Skeletal muscle satellite cell (primary cell): ENCODE measurements at regions not wholly inside any gene's neighbourhood (a gene's known extent, or its start where the extent isn't known, plus 50 kb on each side); places are given as distances from the start of the nearest gene placed in this dataset.
"Not testable (repeated sequence)": the region's sequence is repeated elsewhere in the genome, so short reads cannot be mapped to it uniquely, and the experiment has no call there.

Experiments
- H3K27me3 ChIP-seq: 2 replicates; pipeline ENCODE4 v1.7.0; 2013; ENCODE audit warnings: low read length; ENCODE audit not compliant: control insufficient read depth, insufficient read depth
- H3K36me3 ChIP-seq: 2 replicates; pipeline ENCODE4 v1.7.0; 2013; ENCODE audit warnings: mild to moderate bottlenecking, control low read depth, low read length; ENCODE audit not compliant: insufficient read depth
- H3K4me1 ChIP-seq: 2 replicates; pipeline ENCODE4 v1.7.0; 2013; ENCODE audit warnings: low read length; ENCODE audit not compliant: control insufficient read depth, insufficient read depth
- H3K4me2 ChIP-seq: 2 replicates; pipeline ENCODE4 v1.7.0; 2013; ENCODE audit warnings: mild to moderate bottlenecking, low read length
- H3K4me3 ChIP-seq: 2 replicates; pipeline ENCODE4 v1.7.0; 2013; ENCODE audit warnings: low read length
- H3K9ac ChIP-seq: 2 replicates; pipeline ENCODE4 v1.7.0; 2013; ENCODE audit warnings: mild to moderate bottlenecking, low read depth, low read length, moderate library complexity
- H3K9me3 ChIP-seq: replicated peaks from 2 replicates; pipeline ENCODE4 v1.7.0; 2013; ENCODE audit warnings: mild to moderate bottlenecking, control low read depth, low read length

GRCh38 chr12:58413794-58414193, 472.4 kb downstream of the ATP23 start:
- Histone ChIP-seq H3K36me3 (no peaks in the 10 kb centered on the region), H3K27me3 (no peaks in the 10 kb centered on the region), H3K9me3 (no peaks in the 10 kb centered on the region), H3K4me1 (peaks cover 34% of the 10 kb centered on the region), H3K9ac (peak overlapping the region; percentile 39), H3K4me2 (peak overlapping the region; percentile 12), H3K4me3 (no peak overlapping the region)

DNA sequence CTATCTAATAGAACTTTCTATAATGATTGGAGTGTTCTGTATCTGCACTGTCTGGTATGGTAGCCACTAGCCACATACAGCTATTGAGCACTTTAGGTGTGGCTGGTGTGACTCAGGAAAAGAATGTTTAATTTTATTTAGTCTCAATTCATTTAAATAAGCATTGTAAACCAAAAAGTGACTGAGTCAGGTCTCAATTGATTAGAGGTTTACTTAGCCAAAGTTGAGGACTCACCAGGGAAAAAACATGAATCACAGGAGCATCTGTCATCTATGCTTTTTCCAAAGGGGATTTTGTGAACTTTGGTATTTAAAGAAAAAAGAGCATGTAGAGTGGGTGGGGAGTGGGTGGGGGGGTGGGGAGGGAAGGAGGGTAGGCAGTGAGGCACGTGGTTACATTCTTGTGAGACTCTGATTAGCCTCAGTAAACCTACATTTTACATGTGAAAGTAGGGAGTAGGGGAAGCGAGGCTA, 473.1 kb downstream of the ATP23 start:
- H3K36me3 ChIP-seq = no peaks in the 10 kb centered on the region
- peak overlapping the region; percentile 12 for H3K4me2 ChIP-seq
- H3K9me3 ChIP-seq = no peaks in the 10 kb centered on the region
- peaks cover 34% of the 10 kb centered on the region for H3K4me1 ChIP-seq
- no peaks in the 10 kb centered on the region for H3K27me3 ChIP-seq
- no peak overlapping the region for H3K9ac ChIP-seq
- no peak overlapping the region for H3K4me3 ChIP-seq

- no peak overlapping the region for H3K4me3 ChIP-seq
- H3K36me3 ChIP-seq = no peaks in the 10 kb centered on the region
- H3K4me1 ChIP-seq = peaks cover 34% of the 10 kb centered on the region
- H3K27me3 ChIP-seq = no peaks in the 10 kb centered on the region
- H3K4me2 ChIP-seq = no peak overlapping the region
- H3K9me3 ChIP-seq = no peaks in the 10 kb centered on the region
- H3K9ac ChIP-seq = peak overlapping the region; percentile 12
Observed at GRCh38 chr12:58415716-58416115, 474.3 kb downstream of the ATP23 start.

DNA sequence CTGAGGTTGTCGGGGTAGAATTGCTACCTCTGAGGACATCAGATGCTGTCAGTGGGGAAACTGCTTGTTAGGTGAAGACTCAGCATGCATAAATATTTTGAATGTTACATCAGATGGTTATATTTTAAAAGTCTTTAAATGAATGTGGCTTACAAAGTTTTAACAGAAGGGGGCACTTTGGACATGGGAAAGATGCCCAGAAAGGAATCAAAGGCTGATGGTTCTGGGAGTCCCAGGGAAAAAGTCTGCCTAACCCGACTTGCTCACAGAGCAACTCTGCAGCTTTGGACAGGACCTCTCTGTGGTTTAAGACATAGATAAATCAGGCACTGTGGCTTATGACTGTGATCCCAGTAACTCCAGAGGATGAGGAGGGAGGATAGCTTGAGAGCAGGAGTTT, 474.9 kb downstream of the ATP23 start:
- Histone ChIP-seq H3K4me3 (no peak overlapping the region), H3K27me3 (no peaks in the 10 kb centered on the region), H3K4me1 (peaks cover 34% of the 10 kb centered on the region), H3K9ac (peak overlapping the region; percentile 12), H3K36me3 (no peaks in the 10 kb centered on the region), H3K9me3 (no peaks in the 10 kb centered on the region), H3K4me2 (no peak overlapping the region)

- Histone ChIP-seq H3K4me1 (peaks cover 29% of the 10 kb centered on the region), H3K9me3 (no peaks in the 10 kb centered on the region), H3K36me3 (no peaks in the 10 kb centered on the region), H3K27me3 (no peaks in the 10 kb centered on the region), H3K4me3 (no peak overlapping the region), H3K4me2 (no peak overlapping the region), H3K9ac (no peak overlapping the region)
Observed at GRCh38 chr12:58419196-58419760, 477.9 kb downstream of the ATP23 start.

DNA sequence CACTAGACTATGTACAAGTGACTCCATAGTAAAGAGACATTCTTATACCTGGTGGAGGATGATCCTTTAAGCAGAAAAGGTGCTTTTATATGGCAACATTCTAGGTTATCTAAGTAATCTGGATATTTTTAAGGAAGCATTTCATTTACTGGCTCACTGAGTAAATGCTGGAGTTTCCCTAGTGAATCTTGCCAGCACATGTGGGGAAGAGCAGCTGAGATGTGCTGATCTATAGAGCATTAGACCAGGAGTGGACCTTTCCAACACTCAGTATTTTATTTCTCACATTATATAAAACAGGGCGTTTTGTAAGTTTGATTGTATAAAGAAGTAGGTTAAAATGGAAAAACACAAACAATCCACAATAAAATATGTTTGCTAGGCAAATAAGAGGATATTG, 478.5 kb downstream of the ATP23 start:
- Histone ChIP-seq H3K27me3 (no peaks in the 10 kb centered on the region), H3K4me2 (no peak overlapping the region), H3K36me3 (no peaks in the 10 kb centered on the region), H3K9me3 (no peaks in the 10 kb centered on the region), H3K4me1 (peaks cover 29% of the 10 kb centered on the region), H3K4me3 (no peak overlapping the region), H3K9ac (no peak overlapping the region)

GRCh38 chr12:58420503-58420902, 479.1 kb downstream of the ATP23 start:
- Histone ChIP-seq H3K4me3 (no peak overlapping the region), H3K9ac (no peak overlapping the region), H3K36me3 (no peaks in the 10 kb centered on the region), H3K4me1 (peaks cover 28% of the 10 kb centered on the region), H3K27me3 (no peaks in the 10 kb centered on the region), H3K4me2 (no peak overlapping the region), H3K9me3 (no peaks in the 10 kb centered on the region)

DNA sequence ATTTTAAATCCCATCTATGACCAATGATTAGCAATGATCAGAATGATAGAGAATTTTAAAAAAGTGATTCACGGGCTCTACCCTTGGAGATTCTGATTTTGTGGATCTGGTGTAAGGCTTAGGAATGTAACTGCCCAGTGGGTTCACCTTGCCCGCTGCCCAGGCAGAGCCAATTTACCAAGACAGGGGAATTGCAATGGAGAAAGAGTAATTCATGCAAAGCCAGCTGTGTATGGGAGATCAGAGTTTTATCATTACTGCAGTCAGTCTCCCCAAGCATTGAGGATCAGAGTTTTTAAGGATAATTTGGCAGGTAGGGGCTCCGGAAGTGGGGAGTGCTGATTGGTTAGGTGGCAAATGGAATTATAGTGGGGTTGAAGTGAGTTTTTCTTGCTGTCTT, 480.6 kb downstream of the ATP23 start:
- Histone ChIP-seq H3K36me3 (no peaks in the 10 kb centered on the region), H3K9me3 (no peaks in the 10 kb centered on the region), H3K4me3 (no peak overlapping the region), H3K4me1 (peaks cover 29% of the 10 kb centered on the region), H3K27me3 (no peaks in the 10 kb centered on the region), H3K9ac (no peak overlapping the region), H3K4me2 (no peak overlapping the region)

DNA sequence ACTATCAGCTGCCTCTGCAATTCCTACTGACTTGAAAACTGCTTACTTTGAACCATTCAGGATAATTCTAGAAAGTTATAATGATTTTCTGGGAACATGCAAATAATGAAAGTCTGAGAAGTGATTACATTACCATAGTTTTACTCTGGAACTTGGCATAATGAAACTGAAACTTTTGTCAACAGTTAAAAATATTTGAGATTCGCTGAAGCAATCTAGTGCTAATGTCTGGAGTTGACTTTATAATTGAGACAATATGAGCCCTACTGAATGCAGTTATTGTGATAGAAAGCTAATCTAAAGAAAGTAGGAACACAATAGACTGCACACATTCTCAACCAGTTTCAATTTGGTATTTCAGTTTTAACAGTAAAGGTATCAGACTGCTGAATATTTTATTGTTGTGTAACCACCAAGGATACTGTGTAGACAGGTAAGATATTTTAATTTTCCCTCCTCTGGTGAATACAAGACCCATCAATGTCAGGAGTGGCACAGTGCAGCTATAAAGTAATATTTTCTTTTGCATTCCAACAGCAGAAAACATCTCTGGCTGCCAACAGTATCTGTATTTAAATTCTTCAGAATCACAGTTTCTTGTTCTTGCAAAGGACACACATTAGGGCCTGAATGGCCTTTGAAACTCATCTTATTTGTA, 483.5 kb downstream of the ATP23 start:
- Histone ChIP-seq H3K27me3 (no peaks in the 10 kb centered on the region), H3K9ac (peak overlapping the region; percentile 61), H3K4me1 (peaks cover 29% of the 10 kb centered on the region), H3K4me2 (peak overlapping the region; percentile 68), H3K4me3 (peak overlapping the region; percentile 10), H3K36me3 (no peaks in the 10 kb centered on the region), H3K9me3 (no peaks in the 10 kb centered on the region)

- no peaks in the 10 kb centered on the region for H3K36me3 ChIP-seq
- H3K9me3 ChIP-seq = no peaks in the 10 kb centered on the region
- peak overlapping the region; percentile 61 for H3K9ac ChIP-seq
- H3K27me3 ChIP-seq = no peaks in the 10 kb centered on the region
- peaks cover 29% of the 10 kb centered on the region for H3K4me1 ChIP-seq
- peak overlapping the region; percentile 46 for H3K4me3 ChIP-seq
- H3K4me2 ChIP-seq = peak overlapping the region; percentile 68
Observed at GRCh38 chr12:58425481-58426392, 484.4 kb downstream of the ATP23 start.

DNA sequence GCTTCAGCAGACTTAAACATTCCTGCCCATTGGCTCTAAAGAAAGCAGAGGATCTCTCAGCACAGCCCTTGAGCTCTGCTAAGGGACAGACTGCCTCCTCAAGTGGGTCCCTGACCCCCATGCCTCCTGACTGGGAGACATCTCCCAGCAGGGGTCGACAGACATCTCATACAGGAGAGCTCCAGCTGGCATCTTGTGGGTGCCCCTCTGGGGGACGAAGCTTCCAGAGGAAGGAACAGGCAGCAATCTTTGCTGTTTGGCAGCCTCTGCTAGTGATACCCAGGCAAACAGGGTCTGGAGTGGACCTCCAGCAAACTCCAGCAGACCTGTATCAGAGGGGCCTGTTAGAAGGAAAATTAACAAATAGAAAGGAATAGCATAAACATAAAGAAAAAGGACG, 485.1 kb downstream of the ATP23 start:
- peak overlapping the region; percentile 58 for H3K9ac ChIP-seq
- H3K4me1 ChIP-seq = peaks cover 29% of the 10 kb centered on the region
- not testable (repeated sequence) for H3K4me3 ChIP-seq, H3K27me3 ChIP-seq, H3K36me3 ChIP-seq, H3K9me3 ChIP-seq
- peak overlapping the region; percentile 68 for H3K4me2 ChIP-seq
